ENCODE measurements at regions not wholly inside any gene's neighbourhood (a gene's known extent, or its start where the extent isn't known, plus 50 kb on each side); places are given as distances from the start of the nearest gene placed in this dataset.

DNA sequence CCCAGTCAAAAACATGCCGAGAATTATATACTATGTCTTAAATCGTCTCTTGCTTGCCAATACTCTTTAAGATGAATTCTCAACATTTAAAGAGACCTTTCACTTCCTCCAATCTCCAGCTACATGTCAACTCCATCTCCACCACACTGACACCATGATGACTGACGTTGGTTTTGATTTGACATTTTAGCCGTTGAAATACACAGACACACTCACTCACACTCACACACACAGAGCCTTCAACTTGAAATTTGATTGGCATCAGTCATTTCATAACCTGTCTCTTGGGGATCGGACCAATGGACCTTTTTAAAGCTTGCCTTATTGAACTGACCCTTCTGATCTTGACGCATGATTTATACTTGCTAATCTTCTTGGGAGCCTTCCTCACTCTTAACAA lies 230.8 kb upstream of the PIK3C3 start:
- TF ChIP-seq, protein P1, sequence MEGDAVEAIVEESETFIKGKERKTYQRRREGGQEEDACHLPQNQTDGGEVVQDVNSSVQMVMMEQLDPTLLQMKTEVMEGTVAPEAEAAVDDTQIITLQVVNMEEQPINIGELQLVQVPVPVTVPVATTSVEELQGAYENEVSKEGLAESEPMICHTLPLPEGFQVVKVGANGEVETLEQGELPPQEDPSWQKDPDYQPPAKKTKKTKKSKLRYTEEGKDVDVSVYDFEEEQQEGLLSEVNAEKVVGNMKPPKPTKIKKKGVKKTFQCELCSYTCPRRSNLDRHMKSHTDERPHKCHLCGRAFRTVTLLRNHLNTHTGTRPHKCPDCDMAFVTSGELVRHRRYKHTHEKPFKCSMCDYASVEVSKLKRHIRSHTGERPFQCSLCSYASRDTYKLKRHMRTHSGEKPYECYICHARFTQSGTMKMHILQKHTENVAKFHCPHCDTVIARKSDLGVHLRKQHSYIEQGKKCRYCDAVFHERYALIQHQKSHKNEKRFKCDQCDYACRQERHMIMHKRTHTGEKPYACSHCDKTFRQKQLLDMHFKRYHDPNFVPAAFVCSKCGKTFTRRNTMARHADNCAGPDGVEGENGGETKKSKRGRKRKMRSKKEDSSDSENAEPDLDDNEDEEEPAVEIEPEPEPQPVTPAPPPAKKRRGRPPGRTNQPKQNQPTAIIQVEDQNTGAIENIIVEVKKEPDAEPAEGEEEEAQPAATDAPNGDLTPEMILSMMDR (IDR thresholded peaks at IDR 0.05), result no peak
- TF ChIP-seq EZH2phosphoT487 (IDR thresholded peaks at IDR 0.05), result no peak
- TF ChIP-seq EZH2 (IDR thresholded peaks at IDR 0.05), result no peak
